Colon (tissue), 2 donors: ENCODE measurements at regions not wholly inside any gene's neighbourhood (a gene's known extent, or its start where the extent isn't known, plus 50 kb on each side); places are given as distances from the start of the nearest gene placed in this dataset.
"Not testable (repeated sequence)": the region's sequence is repeated elsewhere in the genome, so short reads cannot be mapped to it uniquely, and the experiment has no call there.

Experiments used
- FAIRE-seq: peaks from 2 replicates; lab custom pipeline; 2012; peaks lifted over from hg19 to GRCh38; lab: Jason Lieb, UNC
- donor health status: control.
- donor health status: control.

GRCh38 chr3:182406786-182407185 lies 386.5 kb upstream of the ATP11B start:
- no peak for FAIRE-seq

- no peak for FAIRE-seq
Observed at GRCh38 chr3:182410051-182410450, 383.3 kb upstream of the ATP11B start.

GRCh38 chr3:182412066-182412465 lies 381.2 kb upstream of the ATP11B start:
- no peak for FAIRE-seq

- FAIRE-seq: no peak
Observed at GRCh38 chr3:182413061-182413460, 380.2 kb upstream of the ATP11B start.

GRCh38 chr3:182413682-182414081 lies 379.6 kb upstream of the ATP11B start:
- no peak for FAIRE-seq

- FAIRE-seq: no peak
Observed at GRCh38 chr3:182414586-182414985, 378.7 kb upstream of the ATP11B start.

- FAIRE-seq: no peak
Observed at GRCh38 chr3:182420741-182421140, 372.6 kb upstream of the ATP11B start.

- no peak for FAIRE-seq
Observed at GRCh38 chr3:182424006-182424405, 369.3 kb upstream of the ATP11B start.

- not testable (repeated sequence) for FAIRE-seq
Observed at GRCh38 chr3:182425926-182426718, 367.2 kb upstream of the ATP11B start.

- FAIRE-seq: not testable (repeated sequence)
Observed at GRCh38 chr3:182431972-182432371, 361.3 kb upstream of the ATP11B start.

- no peak for FAIRE-seq
Observed at GRCh38 chr3:182435860-182436259, 357.4 kb upstream of the ATP11B start.

GRCh38 chr3:182436547-182436946 lies 356.8 kb upstream of the ATP11B start:
- FAIRE-seq: no peak

GRCh38 chr3:182438398-182438797 lies 354.9 kb upstream of the ATP11B start:
- FAIRE-seq: no peak

- FAIRE-seq: no peak
Observed at GRCh38 chr3:182440101-182440500, 353.2 kb upstream of the ATP11B start.

GRCh38 chr3:182445576-182445975 lies 347.7 kb upstream of the ATP11B start:
- FAIRE-seq: no peak

GRCh38 chr3:182450942-182451787 lies 342.1 kb upstream of the ATP11B start:
- FAIRE-seq: no peak

- FAIRE-seq: no peak
Observed at GRCh38 chr3:182451871-182452270, 341.4 kb upstream of the ATP11B start.

- no peak for FAIRE-seq
Observed at GRCh38 chr3:182455011-182455410, 338.3 kb upstream of the ATP11B start.

- FAIRE-seq: no peak
Observed at GRCh38 chr3:182460303-182460702, 333.0 kb upstream of the ATP11B start.

- no peak for FAIRE-seq
Observed at GRCh38 chr3:182462152-182462551, 331.2 kb upstream of the ATP11B start.

- FAIRE-seq: no peak
Observed at GRCh38 chr3:182464513-182465145, 328.7 kb upstream of the ATP11B start.

- no peak for FAIRE-seq
Observed at GRCh38 chr3:182465301-182466185, 327.8 kb upstream of the ATP11B start.
